ENCODE measurements at regions not wholly inside any gene's neighbourhood (a gene's known extent, or its start where the extent isn't known, plus 50 kb on each side); places are given as distances from the start of the nearest gene placed in this dataset.
"Not testable (repeated sequence)": the region's sequence is repeated elsewhere in the genome, so short reads cannot be mapped to it uniquely, and the experiment has no call there.

DNA sequence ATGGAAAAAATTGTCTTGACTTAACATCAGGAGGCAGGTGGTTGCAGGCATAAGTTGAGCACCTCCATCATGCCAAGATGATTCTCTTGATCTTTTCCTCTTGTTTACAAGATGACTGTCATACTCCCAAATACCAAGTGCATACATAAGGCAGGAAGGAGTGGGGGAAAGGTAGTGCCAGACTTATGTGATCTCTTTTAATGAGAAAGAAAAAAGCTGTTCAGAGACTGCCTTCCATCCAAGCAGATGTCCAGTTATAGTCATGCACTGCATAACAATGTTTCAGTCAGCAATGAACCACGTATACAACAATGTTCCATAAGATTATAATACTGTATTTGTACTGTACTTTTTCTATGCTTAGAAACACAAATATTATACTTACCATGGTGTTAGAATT, 135.7 kb downstream of the EHF start:
- no peak for DNase-seq (ENCODE audit: low read depth, low spot score)

DNA sequence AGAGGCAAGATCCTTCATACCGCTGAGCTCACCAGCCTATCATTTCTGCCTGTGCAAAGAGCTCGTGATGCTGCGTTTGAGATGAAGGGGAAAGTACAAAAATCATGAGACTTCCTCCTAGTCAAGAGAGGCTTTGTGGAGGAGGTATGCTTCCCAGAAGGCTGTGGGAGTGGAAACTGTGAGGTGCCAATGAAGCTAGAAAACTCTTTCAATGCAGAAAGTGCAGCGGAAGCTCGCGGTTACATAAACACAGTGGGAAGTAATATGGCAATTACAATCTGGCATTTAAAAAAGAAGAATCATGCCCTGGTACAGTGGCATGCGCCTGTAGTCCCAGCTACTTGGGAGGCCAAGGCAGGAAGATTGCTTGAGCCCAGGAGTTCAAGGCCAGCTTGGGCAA, 134.8 kb downstream of the EHF start:
- no peak for DNase-seq (ENCODE audit: low read depth, low spot score)

DNA sequence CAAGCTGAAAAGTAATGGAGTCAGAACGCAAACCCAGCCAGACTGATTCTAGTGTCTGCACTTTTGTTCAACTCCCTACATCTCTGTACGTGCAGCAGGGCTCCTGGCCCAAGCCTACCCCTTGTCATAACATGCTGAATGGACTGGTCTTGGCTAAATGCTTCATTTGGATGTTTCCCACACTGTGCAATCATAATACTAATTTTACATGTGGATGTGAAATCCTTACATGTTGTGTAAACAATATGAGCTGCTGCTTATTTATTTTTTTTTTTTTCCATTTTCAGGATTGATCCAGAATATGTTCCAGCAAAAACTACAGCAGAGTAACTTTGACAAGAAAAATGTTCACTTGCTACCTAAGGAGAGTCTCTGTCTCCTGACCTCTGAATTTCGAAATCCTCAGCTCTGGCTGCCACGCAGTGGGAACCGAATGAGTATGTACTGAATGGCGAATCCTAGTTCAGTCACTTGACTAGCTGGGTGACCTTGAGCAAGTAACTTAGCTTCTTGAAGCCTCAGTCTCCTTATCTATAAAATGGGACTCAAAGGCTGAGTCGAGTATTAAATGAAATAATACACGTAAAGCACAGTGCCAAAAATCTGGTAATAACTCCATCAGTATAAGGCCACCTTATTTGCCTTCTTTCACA, 133.4 kb downstream of the EHF start:
- DNase-seq (ENCODE audit: low read depth, low spot score), result no peak

DNA sequence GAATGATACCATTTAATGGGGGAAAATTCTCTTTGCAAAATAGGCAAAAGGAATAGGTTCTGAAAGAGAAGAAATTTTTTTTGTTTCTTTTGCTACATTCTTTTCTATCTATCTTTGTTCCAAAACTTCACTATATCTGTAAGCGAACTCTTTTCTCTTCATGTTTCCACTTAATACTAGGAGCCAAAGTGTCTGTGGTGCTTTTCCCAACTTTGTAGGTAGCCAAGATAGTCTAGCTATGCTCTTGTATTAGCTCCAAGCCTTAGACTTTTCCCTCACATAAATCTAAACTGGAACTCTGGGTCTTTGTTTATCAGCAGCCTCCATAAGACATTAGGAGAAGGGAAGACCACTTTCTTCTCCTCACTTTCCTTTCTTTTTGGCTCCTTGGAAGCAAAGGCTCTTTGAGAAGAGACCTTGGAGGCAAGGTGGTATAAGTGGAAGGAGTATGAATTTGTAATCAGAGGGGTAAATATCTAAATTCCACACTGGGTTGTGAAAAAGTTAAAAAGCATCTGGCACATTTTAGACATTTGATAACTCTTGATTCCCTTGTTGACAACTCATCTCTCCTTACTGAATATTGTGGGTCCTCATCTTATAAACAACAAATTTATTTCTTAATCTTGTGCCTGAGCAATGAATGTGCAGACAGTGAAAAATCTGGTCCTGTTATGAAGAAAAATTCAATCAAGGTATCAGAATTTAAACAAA, 130.0 kb downstream of the EHF start:
- DNase-seq (ENCODE audit: low read depth, low spot score), result no peak

- no peak for DNase-seq (ENCODE audit: low read depth, low spot score)
These were observed 129.1 kb downstream of the EHF start for GRCh38 chr11:34749666-34750659.

- no peak for DNase-seq (ENCODE audit: low read depth, low spot score)
These were observed 127.1 kb downstream of the EHF start for GRCh38 chr11:34748036-34748435.

- no peak for DNase-seq (ENCODE audit: low read depth, low spot score)
These were observed 126.4 kb downstream of the EHF start for GRCh38 chr11:34747251-34747650.

DNA sequence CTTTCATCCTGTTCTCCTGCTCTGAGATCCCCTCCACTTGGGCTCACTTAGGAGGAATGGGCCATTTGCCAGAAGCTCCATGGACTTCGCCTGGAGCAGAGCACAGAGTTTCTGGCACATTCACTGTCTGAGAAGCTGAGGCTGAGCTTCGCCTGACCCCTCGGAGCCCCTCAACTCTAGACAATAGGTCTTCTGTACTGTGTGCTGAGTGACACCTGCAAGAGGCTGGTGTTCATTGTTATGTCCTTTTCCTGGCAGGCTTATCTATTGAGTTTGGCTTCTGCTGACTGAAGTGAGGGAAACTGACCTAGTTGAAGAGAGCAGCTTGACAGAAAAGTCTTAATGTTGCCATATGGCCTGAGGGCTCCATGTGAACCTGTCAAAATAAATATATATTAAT, 124.3 kb downstream of the EHF start:
- DNase-seq (ENCODE audit: low read depth, low spot score), result no peak

- no peak for DNase-seq (ENCODE audit: low read depth, low spot score)
These were observed 123.6 kb downstream of the EHF start for GRCh38 chr11:34744511-34744910.

DNA sequence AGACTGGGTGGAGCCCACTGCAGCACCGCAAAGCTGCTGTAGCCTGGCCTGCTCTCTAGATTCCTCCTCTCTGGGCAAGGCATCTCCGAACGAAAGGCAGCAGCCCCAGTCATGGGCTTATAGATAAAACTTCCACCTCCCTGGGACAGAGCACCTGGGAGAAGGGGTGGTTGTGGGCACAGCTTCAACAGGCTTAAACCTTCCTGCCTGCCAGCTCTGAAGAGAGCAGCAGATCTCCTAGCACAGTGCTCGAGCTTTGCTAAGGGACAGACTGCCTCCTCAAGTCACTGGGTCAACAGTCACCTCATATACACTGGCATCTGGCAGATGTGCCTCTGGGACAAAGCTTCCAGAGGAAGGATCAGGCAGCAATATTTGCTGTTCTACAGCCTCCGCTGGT, 117.3 kb downstream of the EHF start:
- DNase-seq (ENCODE audit: low read depth, low spot score), result no peak

DNA sequence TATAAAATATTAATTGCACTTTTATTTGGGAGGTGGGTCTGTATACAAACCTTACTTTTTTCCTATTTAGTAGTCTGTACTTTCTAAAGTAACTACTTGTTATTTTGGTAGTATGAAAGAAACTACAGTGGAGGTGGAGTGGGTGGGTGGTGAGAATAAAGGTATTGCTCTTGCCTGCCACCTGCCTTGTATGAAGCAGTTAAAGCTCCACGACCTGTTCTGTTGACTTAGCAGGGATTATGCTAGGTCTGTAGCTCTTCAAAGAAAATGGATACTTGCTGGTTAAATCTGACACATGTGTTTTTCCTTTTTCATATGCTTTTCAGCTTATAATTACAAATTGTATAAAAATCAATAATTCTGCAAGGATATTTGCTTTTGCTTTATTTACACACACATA, 111.9 kb downstream of the EHF start:
- no peak for DNase-seq (ENCODE audit: low read depth, low spot score)

- no peak for DNase-seq (ENCODE audit: low read depth, low spot score)
These were observed 110.7 kb downstream of the EHF start for GRCh38 chr11:34731603-34732002.

DNA sequence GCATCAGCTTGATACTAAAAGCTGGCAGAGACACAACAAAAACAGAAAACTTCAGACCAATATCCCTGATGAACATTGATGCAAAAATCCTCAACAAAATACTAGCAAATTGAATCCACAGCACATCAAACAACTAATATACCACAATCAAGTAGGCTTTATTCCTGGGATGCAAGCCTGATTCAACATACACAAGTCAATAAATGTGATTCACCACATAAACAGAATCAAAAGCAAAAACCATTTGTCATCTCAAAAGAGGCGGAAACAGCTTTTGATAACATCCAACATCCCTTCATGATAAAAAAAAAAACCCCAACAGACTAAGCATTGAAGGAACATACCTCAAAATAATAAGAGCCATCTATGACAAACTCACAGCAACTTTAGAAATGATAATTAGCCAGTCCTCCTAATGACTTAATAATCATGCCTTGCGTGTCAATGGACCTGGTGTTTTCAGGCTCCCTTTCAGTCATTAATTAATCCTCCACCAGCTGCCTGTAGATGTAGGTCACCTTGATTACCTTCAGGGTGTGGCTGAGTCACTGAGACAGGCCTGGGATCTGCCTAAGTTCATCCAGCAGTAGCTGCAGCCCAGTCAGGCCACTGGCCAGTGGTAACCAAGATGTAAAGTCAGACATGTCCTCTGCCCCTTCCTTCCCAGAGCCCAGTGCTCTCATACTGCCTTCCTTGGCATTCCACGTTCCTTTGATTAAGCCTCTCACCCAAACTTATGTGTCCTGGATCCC, 109.8 kb downstream of the EHF start:
- no peak for DNase-seq (ENCODE audit: low read depth, low spot score)

- no peak for DNase-seq (ENCODE audit: low read depth, low spot score)
These were observed 107.7 kb downstream of the EHF start for GRCh38 chr11:34728609-34729008.

DNA sequence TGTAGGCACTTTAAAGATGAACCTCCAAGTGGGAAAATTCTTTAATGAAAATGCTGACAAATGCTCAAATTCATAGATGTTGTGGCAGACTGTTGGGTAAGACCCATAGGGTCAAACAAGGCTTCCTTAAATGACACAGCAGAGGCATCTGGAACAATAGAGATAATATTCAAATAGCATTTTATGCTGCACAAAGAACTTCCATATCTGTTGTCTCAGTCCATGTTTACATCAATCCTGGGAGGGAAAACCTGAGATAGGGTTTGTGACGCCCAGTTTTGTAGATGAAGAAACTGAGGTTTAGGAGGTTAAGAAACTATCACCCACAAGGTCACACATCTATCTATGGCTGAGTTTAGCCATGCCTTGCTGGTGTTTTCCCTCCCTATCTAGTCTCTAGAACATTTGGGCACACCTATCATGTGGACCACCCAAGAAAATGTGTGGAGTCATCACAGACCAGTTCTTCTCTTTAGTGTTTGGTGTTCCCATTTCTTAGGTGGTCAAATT, 106.4 kb downstream of the EHF start:
- DNase-seq (ENCODE audit: low read depth, low spot score), result no peak

DNA sequence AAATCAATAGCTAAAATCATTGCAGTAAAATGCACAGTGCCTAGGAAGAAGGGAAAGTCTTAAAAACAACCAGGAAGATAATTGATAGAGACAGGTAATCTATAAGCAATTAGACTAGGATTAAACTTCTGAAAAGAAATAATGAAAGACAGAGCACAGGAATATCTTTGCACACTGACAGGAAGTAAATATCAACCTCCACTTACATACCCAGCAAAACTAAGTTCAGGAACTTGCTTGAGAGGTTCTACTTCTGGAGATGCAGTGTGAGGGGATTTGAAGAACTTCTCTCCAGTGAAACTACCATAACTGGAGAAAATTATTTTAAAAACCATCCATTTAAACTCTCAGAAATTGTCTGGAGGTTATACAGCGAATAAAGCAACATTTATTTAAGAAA, 104.1 kb downstream of the EHF start:
- no peak for DNase-seq (ENCODE audit: low read depth, low spot score)

- no peak for DNase-seq (ENCODE audit: low read depth, low spot score)
These were observed 100.8 kb downstream of the EHF start for GRCh38 chr11:34721646-34722045.

DNA sequence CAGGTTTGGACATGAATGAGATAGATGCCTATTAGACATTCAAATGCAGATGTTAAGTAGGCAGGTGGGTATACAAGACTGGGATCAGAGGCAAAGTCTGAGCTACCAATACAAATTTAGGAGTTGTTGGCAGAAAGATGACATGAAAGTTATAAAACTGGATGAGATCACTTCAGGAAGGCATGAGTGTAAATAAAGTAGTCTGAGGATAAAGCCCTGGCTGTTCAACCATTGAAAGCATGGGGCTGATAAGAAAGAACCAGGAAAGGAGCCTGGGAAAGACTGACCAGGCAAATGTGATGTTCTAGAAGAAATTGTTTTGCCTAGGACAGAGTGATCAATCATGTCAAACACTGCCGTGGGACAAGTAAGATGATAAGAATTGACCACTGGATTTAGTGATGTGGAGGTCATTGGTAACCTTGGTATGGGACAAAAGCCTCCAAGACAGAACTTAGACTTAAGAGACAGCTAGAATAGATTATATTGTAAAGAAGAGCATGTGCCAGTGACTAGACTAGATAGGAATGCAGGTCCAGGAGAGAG, 98.5 kb downstream of the EHF start:
- DNase-seq (ENCODE audit: low read depth, low spot score), result no peak

DNA sequence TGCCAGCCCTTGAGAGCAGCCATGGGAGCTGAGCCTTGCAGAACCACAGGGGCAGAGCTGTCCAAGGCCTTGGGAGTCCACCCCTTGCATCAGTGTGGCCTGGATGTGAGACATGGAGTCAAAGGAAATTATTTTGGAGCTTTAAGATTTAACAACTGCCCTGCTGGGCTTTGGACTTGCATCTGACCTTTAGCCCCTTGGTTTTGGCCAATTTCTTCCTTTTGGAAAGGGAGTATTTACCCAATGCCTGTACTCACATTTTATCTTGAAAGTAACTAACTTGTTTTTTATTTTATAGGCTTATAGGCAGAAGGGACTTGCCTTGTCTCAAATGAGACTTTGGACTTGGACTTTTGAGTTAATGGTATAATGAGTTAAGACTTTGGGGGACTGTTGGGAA, 92.7 kb downstream of the EHF start:
- DNase-seq (ENCODE audit: low read depth, low spot score), result not testable (repeated sequence)
